Astrocyte of the spinal cord (primary cell): ENCODE measurements at regions not wholly inside any gene's neighbourhood (a gene's known extent, or its start where the extent isn't known, plus 50 kb on each side); places are given as distances from the start of the nearest gene placed in this dataset.

Experiments
- DNase-seq: peaks from one replicate; pipeline ENCODE4 v3.0.0; 2011; ENCODE audit warnings: low read depth, low spot score
- H3K4me3 ChIP-seq: 2 replicates; pipeline ENCODE4 v1.5.1; 2011; ENCODE audit warnings: low read depth, mild to moderate bottlenecking, low read length, moderate library complexity
- in situ Hi-C: cut with HindIII; loops from 2 replicates; pipeline ENCODE4 v1.10.0; 2017; ENCODE audit warnings: low sequenced_read_pairs
- TF ChIP-seq, protein P1 (sequence below): IDR thresholded peaks from 2 replicates; pipeline ENCODE4 v1.5.1; 2012; ENCODE audit warnings: low read depth, mild to moderate bottlenecking, low read length, inconsistent platforms

DNA sequence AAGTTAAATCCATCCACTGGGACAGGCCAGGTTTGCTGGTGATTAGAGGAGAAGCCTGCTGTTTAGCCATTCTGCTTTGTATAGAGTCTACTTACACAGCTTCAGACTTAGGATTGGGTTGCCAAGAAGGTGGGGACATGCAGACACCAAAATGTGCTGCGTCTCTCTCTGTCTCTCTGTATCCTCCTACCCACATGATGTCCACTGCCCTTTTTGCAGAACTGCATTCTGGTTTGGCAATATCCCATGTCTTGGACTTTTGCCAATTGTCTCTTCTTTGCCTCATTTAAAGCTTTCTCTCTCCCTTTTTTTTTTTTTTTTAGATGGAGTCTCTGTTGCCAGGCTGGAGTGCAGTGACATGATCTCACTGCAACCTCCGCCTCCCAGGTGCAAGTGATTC, 261.1 kb upstream of the FN1 start:
- in situ Hi-C loops, result no loop called here

DNA sequence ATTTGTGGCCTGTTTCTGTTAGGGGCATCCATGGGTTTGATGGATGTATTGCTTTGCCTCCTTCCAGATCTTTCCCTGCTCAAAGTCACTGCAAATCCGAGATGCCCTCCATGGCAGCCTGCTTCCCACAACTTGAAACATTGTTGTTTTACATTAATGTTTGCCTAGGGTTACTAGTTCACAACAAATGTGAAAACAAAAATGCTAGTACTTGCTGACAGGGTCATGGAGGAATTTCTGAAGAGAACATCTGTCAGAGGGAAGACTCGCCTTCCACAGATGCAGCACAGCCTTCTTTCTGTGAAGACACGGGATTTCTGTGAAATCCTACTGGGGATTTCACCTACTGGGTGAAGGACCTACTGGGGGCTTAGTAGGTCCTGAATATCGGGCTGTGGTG, 260.0 kb upstream of the FN1 start:
- TF ChIP-seq, protein P1, sequence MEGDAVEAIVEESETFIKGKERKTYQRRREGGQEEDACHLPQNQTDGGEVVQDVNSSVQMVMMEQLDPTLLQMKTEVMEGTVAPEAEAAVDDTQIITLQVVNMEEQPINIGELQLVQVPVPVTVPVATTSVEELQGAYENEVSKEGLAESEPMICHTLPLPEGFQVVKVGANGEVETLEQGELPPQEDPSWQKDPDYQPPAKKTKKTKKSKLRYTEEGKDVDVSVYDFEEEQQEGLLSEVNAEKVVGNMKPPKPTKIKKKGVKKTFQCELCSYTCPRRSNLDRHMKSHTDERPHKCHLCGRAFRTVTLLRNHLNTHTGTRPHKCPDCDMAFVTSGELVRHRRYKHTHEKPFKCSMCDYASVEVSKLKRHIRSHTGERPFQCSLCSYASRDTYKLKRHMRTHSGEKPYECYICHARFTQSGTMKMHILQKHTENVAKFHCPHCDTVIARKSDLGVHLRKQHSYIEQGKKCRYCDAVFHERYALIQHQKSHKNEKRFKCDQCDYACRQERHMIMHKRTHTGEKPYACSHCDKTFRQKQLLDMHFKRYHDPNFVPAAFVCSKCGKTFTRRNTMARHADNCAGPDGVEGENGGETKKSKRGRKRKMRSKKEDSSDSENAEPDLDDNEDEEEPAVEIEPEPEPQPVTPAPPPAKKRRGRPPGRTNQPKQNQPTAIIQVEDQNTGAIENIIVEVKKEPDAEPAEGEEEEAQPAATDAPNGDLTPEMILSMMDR, result no peak
- DNase-seq, result no peak
- H3K4me3 ChIP-seq, result no peak overlapping the region
- in situ Hi-C loops, result no loop called here

More for the DNA sequence above, 261.1 kb upstream of the FN1 start:
- H3K4me3 ChIP-seq, result no peak overlapping the region
- DNase-seq, result no peak
- TF ChIP-seq, protein P1, result no peak

DNA sequence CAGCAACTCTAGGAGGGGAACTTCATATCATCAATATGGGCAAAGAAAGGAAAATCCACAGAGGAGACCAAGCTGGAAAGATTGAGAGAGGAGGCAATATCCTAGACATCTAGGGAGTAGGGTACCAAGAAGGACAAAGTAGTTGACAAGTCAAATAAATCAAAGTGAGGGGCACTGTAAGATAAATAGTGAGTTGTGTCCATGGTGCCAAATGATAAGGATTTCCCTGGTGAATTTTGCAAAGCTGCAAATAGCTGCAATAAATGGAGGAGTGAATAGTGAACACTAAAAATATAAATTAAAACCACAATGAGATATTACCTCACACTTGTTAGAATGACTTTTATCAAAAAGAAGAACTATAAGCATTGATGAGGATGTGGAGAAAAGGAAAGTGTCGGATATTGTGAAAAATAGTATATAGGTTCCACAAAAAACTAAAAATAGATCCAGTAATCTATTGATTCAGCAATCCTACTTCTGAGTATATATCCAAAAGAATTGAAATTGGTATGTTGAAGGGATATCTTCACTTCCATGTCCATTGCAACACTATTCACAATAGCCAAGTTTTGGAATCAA, 258.2 kb upstream of the FN1 start:
- in situ Hi-C loops, result no loop called here
- TF ChIP-seq, protein P1, result no peak
- no peak for DNase-seq
- no peak overlapping the region for H3K4me3 ChIP-seq

DNA sequence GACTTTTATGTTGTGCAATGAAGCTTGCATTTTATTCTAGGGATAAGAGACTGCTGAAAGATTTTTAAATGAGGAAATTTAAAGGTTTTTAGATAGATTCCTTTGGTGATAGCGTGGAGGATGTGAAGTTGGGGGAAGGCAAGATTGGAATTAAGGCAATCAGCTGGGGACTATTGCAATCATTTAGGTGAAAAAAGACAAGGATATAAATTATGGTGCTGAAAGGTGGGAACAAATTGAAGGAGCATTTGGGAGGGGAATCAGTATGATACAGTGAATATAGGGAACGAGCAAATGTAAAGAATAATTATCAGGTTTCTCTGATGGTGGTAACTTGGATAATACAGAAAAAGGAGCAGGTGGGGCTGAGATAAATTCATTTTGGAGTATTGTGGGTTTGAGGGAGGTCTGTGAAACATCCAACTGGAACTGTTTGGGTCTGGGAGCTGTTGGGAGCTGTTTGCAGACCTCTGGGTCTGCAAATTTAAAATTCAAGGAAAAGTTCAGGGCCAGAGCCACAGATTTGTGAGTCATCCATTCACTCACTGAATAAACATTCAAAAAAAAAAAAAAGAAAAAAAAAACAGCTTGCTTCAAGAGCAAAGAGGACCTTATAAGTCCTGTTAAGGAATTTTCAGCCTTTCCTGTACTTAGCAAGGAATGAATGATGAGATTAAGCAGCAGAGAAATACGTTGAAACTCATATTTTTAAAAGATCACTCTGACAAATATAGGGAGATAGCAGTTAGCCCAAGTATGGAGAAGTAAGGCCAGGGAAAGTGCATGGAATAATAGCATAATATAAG, 257.5 kb upstream of the FN1 start:
- no peak overlapping the region for H3K4me3 ChIP-seq
- TF ChIP-seq, protein P1, result no peak
- in situ Hi-C loops, result no loop called here
- peak; percentile 94 for DNase-seq

DNA sequence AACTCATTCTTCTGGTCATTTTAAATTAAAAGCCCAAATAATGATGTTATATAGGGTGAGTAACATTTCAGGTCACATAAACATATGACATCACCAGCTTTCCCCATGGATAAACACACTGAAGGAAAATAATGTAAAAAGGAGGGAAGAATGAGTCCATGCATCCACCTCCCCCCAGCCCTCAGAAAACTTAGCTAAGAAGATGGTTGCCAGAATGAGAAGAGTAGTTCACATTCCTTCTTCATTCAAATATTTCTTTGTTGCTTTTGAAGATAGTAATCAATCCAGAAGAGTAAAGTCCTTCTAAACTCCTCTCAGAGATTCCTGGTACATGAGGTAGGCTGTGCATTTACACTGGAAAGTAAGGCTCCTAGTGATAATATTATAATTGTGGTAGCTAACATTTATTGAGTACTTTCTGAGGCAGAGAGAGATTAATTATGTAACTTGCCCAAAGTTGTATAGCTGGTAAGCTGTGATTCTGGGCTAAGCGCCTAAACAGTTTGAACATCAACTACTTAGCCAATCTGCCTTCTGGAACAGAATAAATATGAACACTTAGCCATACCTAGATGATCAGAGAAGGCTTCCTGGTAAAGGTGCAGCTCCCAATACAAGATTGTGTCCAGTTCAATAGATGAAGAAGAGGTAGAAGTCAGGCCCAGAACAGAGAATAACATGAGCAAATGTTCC, 256.7 kb upstream of the FN1 start:
- in situ Hi-C loops, result no loop called here
- TF ChIP-seq, protein P1, result no peak
- no peak overlapping the region for H3K4me3 ChIP-seq
- peak; percentile 59 for DNase-seq

DNA sequence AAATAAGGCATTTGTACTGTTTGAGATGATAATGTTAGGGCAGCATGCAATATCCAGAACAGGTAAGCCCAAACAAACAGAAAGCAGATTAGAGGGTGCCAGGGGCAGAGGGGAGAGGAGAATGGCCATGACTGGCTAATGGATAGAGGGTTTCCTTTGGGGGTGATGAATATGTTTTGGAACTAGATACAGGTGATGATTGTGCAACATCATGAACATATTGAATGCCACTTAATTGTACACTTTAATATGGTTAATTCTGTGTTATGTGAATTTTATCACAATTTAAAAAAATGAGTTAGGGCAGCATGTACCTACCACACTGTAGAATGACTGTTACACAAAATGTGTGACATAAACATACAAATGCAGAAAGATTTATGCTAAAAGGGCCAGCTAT, 255.5 kb upstream of the FN1 start:
- TF ChIP-seq, protein P1, result no peak
- in situ Hi-C loops, result no loop called here
- H3K4me3 ChIP-seq, result no peak overlapping the region
- DNase-seq, result no peak
